GM23338 (cell line): ENCODE measurements at regions not wholly inside any gene's neighbourhood (a gene's known extent, or its start where the extent isn't known, plus 50 kb on each side); places are given as distances from the start of the nearest gene placed in this dataset.

Experiments used
- ATAC-seq: fragments of 200-7000 bp; cut with Tn5 transposase; 3 replicates; pipeline ENCODE4 v1.9.1; 2020
- DNase-seq: peaks from one replicate; pipeline ENCODE4 v3.0.0-alpha.2; 2015; ENCODE audit warnings: low spot score
- H2AFZ ChIP-seq: fragments of 200-600 bp; sonication (generic); 2 replicates; pipeline ENCODE4 v1.8.0; 2016; ENCODE audit warnings: antibody characterized with exemption, mild to moderate bottlenecking, moderate library complexity
- H3F3A ChIP-seq: fragments of 200-600 bp; sonication (generic); replicated peaks from 2 replicates; pipeline ENCODE4 v1.8.0; 2017; ENCODE audit warnings: antibody characterized with exemption, mixed run types, low read depth
- H3K27ac ChIP-seq: fragments of 200-600 bp; sonication (generic); 2 replicates; pipeline ENCODE4 v1.6.1; 2016; ENCODE audit warnings: low read depth
- H3K27me3 ChIP-seq: fragments of 200-600 bp; sonication (generic); 2 replicates; pipeline ENCODE4 v1.8.0; 2016; ENCODE audit warnings: mild to moderate bottlenecking, mixed run types, moderate library complexity; ENCODE audit not compliant: insufficient read depth
- H3K36me3 ChIP-seq: fragments of 200-600 bp; sonication (generic); 2 replicates; pipeline ENCODE4 v1.8.0; 2016; ENCODE audit warnings: mild to moderate bottlenecking; ENCODE audit not compliant: insufficient read depth
- H3K4me1 ChIP-seq: fragments of 200-600 bp; sonication (generic); 2 replicates; pipeline ENCODE4 v1.8.0; 2016; ENCODE audit warnings: mild to moderate bottlenecking, moderate library complexity; ENCODE audit not compliant: insufficient read depth
- H3K4me2 ChIP-seq: fragments of 200-600 bp; sonication (generic); 2 replicates; pipeline ENCODE4 v1.7.1; 2017; ENCODE audit warnings: mixed run types
- H3K4me3 ChIP-seq: fragments of 200-600 bp; sonication (generic); 2 replicates; pipeline ENCODE4 v1.6.1; 2016; ENCODE audit warnings: mixed run types
- H3K79me2 ChIP-seq: fragments of 200-600 bp; sonication (generic); replicated peaks from 2 replicates; pipeline ENCODE4 v1.8.0; 2017; ENCODE audit warnings: mild to moderate bottlenecking; ENCODE audit not compliant: insufficient read depth
- H3K9me2 ChIP-seq: fragments of 200-600 bp; sonication (generic); 2 replicates; pipeline ENCODE4 v1.8.0; 2017; ENCODE audit not compliant: insufficient read depth
- H4K20me1 ChIP-seq: fragments of 200-600 bp; sonication (generic); replicated peaks from 2 replicates; pipeline ENCODE4 v1.8.0; 2017; ENCODE audit warnings: mild to moderate bottlenecking; ENCODE audit not compliant: insufficient read depth
- H3K27ac Mint-ChIP-seq: 2 replicates; pipeline ENCODE4 v1.8.0; 2020; ENCODE audit warnings: inconsistent platforms, mild to moderate bottlenecking, moderate library complexity, mixed read lengths
- H3K27me3 Mint-ChIP-seq: 3 replicates; pipeline ENCODE4 v1.8.0; 2022; ENCODE audit warnings: low read depth, mild to moderate bottlenecking, moderate library complexity, mixed read lengths, inconsistent platforms; ENCODE audit not compliant: insufficient read depth, poor library complexity
- H3K36me3 Mint-ChIP-seq: 3 replicates; pipeline ENCODE4 v1.8.0; 2021; ENCODE audit warnings: low read depth, mild to moderate bottlenecking, inconsistent platforms, moderate library complexity, mixed read lengths
- H3K4me1 Mint-ChIP-seq: 3 replicates; pipeline ENCODE4 v1.8.0; 2020; ENCODE audit warnings: mild to moderate bottlenecking, inconsistent platforms, mixed read lengths
- H3K4me3 Mint-ChIP-seq: 3 replicates; pipeline ENCODE4 v1.8.0; 2021; ENCODE audit warnings: moderate library complexity, mild to moderate bottlenecking, inconsistent platforms, mixed read lengths
- H3K9me3 Mint-ChIP-seq: 3 replicates; pipeline ENCODE4 v1.8.0; 2020; ENCODE audit warnings: moderate library complexity, mild to moderate bottlenecking, inconsistent platforms, mixed read lengths
- CREB1 ChIP-seq: fragments of 250-450 bp; sonication (Bioruptor Pico); IDR thresholded peaks from 2 replicates; pipeline ENCODE4 v1.5.0; 2020; ENCODE audit warnings: low read depth, mild to moderate bottlenecking, moderate library complexity
- ETS1 ChIP-seq: IDR thresholded peaks from 2 replicates; pipeline ENCODE4 v1.6.1; 2016; ENCODE audit warnings: antibody characterized with exemption
- EZH2 ChIP-seq: fragments of 200-600 bp; sonication (generic); IDR thresholded peaks from one replicate; pipeline ENCODE4 v1.8.0; 2017; ENCODE audit warnings: antibody characterized with exemption, mild to moderate bottlenecking, low read depth; ENCODE audit not compliant: unreplicated experiment
- EZH2phosphoT487 ChIP-seq: fragments of 200-600 bp; sonication (generic); IDR thresholded peaks from one replicate; pipeline ENCODE4 v1.8.1; 2018; ENCODE audit warnings: antibody characterized with exemption; ENCODE audit not compliant: unreplicated experiment
- JUNB ChIP-seq: IDR thresholded peaks from one replicate; pipeline ENCODE4 v1.6.1; 2016; ENCODE audit warnings: antibody characterized with exemption; ENCODE audit not compliant: unreplicated experiment
- NANOG ChIP-seq: IDR thresholded peaks from 2 replicates; pipeline ENCODE4 v1.6.1; 2016; ENCODE audit warnings: antibody characterized with exemption, borderline replicate concordance
- POLR2AphosphoS5 ChIP-seq: IDR thresholded peaks from 2 replicates; pipeline ENCODE4 v1.6.1; 2016; ENCODE audit warnings: antibody characterized with exemption, low read depth
- STAT1 ChIP-seq: IDR thresholded peaks from one replicate; pipeline ENCODE4 v1.6.1; 2016; ENCODE audit warnings: antibody characterized with exemption; ENCODE audit not compliant: unreplicated experiment
- ZNF114 ChIP-seq: fragments of 250-450 bp; sonication (Bioruptor Pico); IDR thresholded peaks from 2 replicates; pipeline ENCODE4 v1.5.0; 2020; ENCODE audit warnings: mild to moderate bottlenecking, moderate library complexity
- ZNF331 ChIP-seq: fragments of 250-450 bp; sonication (Bioruptor Pico); IDR thresholded peaks from 2 replicates; pipeline ENCODE4 v1.5.0; 2020; ENCODE audit warnings: low read depth, mild to moderate bottlenecking, moderate library complexity
- ZNF462 ChIP-seq: fragments of 250-450 bp; sonication (Bioruptor Pico); IDR thresholded peaks from 2 replicates; pipeline ENCODE4 v1.5.0; 2020; ENCODE audit warnings: mild to moderate bottlenecking, moderate library complexity
- TF ChIP-seq, protein P1 (sequence below), 2 experiments: fragments of 200-600 bp in 1 of 2; sonication (generic) in 1 of 2; conservative IDR thresholded peaks; 2 replicates each; pipeline versions ENCODE4 v1.5.1 to v1.6.1; 2016 to 2017; ENCODE audit warnings: antibody characterized with exemption in 2 of 2, low read depth in 2 of 2, mild to moderate bottlenecking in 2 of 2, moderate library complexity in 1 of 2
- TF ChIP-seq, protein P2 (sequence below): IDR thresholded peaks from one replicate; pipeline ENCODE4 v1.6.1; 2018; ENCODE audit warnings: antibody characterized with exemption; ENCODE audit not compliant: unreplicated experiment

DNA sequence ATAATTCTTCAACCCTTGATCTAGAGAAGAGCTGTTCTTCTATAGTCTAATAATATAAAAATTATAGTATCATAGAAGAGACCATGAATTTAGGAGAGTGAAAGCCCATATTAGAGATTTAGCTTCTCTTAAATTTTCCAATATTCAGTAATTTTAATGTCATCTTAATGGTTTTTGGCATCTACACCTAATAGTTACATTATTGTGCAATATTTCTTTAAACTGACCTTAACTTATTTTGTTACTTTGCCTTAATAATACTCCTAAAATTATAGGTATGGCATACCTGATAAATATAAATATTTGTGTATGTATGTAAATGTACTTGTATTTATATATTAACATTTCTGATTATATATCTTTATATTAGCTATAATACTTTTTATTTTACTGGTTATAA, 78.0 kb upstream of the CWC22 start:
- no peaks in the 10 kb centered on the region for H3K4me1 ChIP-seq
- no peak overlapping the region for H3K4me2 ChIP-seq
- H4K20me1 ChIP-seq: no peaks in the 10 kb centered on the region
- TF ChIP-seq EZH2phosphoT487 (no peak), STAT1 (no peak), POLR2AphosphoS5 (no peak), ETS1 (no peak), EZH2 (no peak), ZNF114 (CRISPR knock-in tag) (no peak), ZNF331 (CRISPR knock-in tag) (no peak), NANOG (no peak), ZNF462 (CRISPR knock-in tag) (no peak), CREB1 (CRISPR knock-in tag) (no peak), JUNB (no peak)
- TF ChIP-seq, protein P1, sequence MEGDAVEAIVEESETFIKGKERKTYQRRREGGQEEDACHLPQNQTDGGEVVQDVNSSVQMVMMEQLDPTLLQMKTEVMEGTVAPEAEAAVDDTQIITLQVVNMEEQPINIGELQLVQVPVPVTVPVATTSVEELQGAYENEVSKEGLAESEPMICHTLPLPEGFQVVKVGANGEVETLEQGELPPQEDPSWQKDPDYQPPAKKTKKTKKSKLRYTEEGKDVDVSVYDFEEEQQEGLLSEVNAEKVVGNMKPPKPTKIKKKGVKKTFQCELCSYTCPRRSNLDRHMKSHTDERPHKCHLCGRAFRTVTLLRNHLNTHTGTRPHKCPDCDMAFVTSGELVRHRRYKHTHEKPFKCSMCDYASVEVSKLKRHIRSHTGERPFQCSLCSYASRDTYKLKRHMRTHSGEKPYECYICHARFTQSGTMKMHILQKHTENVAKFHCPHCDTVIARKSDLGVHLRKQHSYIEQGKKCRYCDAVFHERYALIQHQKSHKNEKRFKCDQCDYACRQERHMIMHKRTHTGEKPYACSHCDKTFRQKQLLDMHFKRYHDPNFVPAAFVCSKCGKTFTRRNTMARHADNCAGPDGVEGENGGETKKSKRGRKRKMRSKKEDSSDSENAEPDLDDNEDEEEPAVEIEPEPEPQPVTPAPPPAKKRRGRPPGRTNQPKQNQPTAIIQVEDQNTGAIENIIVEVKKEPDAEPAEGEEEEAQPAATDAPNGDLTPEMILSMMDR (conservative IDR thresholded peaks at IDR 0.05; ENCODE audit: low read depth in 2 of 2): no peak
- TF ChIP-seq, protein P2, sequence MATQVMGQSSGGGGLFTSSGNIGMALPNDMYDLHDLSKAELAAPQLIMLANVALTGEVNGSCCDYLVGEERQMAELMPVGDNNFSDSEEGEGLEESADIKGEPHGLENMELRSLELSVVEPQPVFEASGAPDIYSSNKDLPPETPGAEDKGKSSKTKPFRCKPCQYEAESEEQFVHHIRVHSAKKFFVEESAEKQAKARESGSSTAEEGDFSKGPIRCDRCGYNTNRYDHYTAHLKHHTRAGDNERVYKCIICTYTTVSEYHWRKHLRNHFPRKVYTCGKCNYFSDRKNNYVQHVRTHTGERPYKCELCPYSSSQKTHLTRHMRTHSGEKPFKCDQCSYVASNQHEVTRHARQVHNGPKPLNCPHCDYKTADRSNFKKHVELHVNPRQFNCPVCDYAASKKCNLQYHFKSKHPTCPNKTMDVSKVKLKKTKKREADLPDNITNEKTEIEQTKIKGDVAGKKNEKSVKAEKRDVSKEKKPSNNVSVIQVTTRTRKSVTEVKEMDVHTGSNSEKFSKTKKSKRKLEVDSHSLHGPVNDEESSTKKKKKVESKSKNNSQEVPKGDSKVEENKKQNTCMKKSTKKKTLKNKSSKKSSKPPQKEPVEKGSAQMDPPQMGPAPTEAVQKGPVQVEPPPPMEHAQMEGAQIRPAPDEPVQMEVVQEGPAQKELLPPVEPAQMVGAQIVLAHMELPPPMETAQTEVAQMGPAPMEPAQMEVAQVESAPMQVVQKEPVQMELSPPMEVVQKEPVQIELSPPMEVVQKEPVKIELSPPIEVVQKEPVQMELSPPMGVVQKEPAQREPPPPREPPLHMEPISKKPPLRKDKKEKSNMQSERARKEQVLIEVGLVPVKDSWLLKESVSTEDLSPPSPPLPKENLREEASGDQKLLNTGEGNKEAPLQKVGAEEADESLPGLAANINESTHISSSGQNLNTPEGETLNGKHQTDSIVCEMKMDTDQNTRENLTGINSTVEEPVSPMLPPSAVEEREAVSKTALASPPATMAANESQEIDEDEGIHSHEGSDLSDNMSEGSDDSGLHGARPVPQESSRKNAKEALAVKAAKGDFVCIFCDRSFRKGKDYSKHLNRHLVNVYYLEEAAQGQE: no peak
- no peak overlapping the region for H3K4me3 Mint-ChIP-seq
- no peak overlapping the region for H2AFZ ChIP-seq
- H3K79me2 ChIP-seq: no peaks in the 10 kb centered on the region
- no peaks in the 10 kb centered on the region; the same call in 1 of the 2 replicates for H3K36me3 ChIP-seq
- H3K27me3 ChIP-seq: no peaks in the 10 kb centered on the region
- H3K9me2 ChIP-seq: no peaks in the 10 kb centered on the region
- no peaks in the 10 kb centered on the region for H3K4me1 Mint-ChIP-seq
- peaks cover 16% of the 10 kb centered on the region; the same call in 2 of the 3 replicates for H3K36me3 Mint-ChIP-seq
- no peak overlapping the region for H3K27ac Mint-ChIP-seq
- peaks cover 21% of the 10 kb centered on the region; the same call in 2 of the 3 replicates for H3K9me3 Mint-ChIP-seq
- ATAC-seq: no peak
- H3K4me3 ChIP-seq: no peak overlapping the region
- DNase-seq: no peak
- no peaks in the 10 kb centered on the region for H3F3A ChIP-seq
- no peak overlapping the region for H3K27ac ChIP-seq
- H3K27me3 Mint-ChIP-seq: no peaks in the 10 kb centered on the region
